Neural progenitor cell (in vitro differentiated cells): ENCODE measurements at regions not wholly inside any gene's neighbourhood (a gene's known extent, or its start where the extent isn't known, plus 50 kb on each side); places are given as distances from the start of the nearest gene placed in this dataset.

Source experiments
- DNase-seq: peaks from one replicate; pipeline ENCODE4 v3.0.0-alpha.2; 2016; ENCODE audit warnings: low spot score
- H2AFZ ChIP-seq: fragments of 200-600 bp; sonication (generic); replicated peaks from 2 replicates; pipeline ENCODE4 v1.6.1; 2016; ENCODE audit warnings: antibody characterized with exemption
- H3F3A ChIP-seq: fragments of 200-600 bp; sonication (generic); 2 replicates; pipeline ENCODE4 v1.6.1; 2016; ENCODE audit warnings: antibody characterized with exemption, low read depth
- H3K27ac ChIP-seq: fragments of 200-600 bp; sonication (generic); 2 replicates; pipeline ENCODE4 v1.5.1; 2016; ENCODE audit warnings: mild to moderate bottlenecking
- H3K27me3 ChIP-seq: fragments of 200-600 bp; sonication (generic); 2 replicates; pipeline ENCODE4 v1.6.1; 2016; ENCODE audit warnings: mild to moderate bottlenecking, moderate library complexity
- H3K36me3 ChIP-seq: fragments of 200-600 bp; sonication (generic); 2 replicates; pipeline ENCODE4 v1.5.1; 2016
- H3K4me1 ChIP-seq: fragments of 200-600 bp; sonication (generic); 2 replicates; pipeline ENCODE4 v1.6.1; 2016; ENCODE audit warnings: mixed run types
- H3K4me2 ChIP-seq: fragments of 200-600 bp; sonication (generic); 2 replicates; pipeline ENCODE4 v1.6.1; 2016
- H3K4me3 ChIP-seq: fragments of 200-600 bp; sonication (generic); 2 replicates; pipeline ENCODE4 v1.5.1; 2016
- H3K79me2 ChIP-seq: fragments of 200-600 bp; sonication (generic); 2 replicates; pipeline ENCODE4 v1.6.1; 2016; ENCODE audit warnings: low read depth
- H3K9ac ChIP-seq: fragments of 200-600 bp; sonication (generic); 2 replicates; pipeline ENCODE4 v1.6.1; 2016
- H3K9me3 ChIP-seq: fragments of 200-600 bp; sonication (generic); 2 replicates; pipeline ENCODE4 v1.5.1; 2016; ENCODE audit warnings: low read depth
- H4K20me1 ChIP-seq: fragments of 200-600 bp; sonication (generic); 2 replicates; pipeline ENCODE4 v1.6.1; 2016; ENCODE audit warnings: low read depth
- H3K27ac Mint-ChIP-seq: 3 replicates; pipeline ENCODE4 v1.8.0; 2021; ENCODE audit warnings: mixed read lengths
- H3K27me3 Mint-ChIP-seq: 2 replicates; pipeline ENCODE4 v1.8.0; 2022; ENCODE audit warnings: low read depth, mild to moderate bottlenecking, inconsistent platforms, moderate library complexity, mixed read lengths; ENCODE audit not compliant: insufficient read depth
- H3K36me3 Mint-ChIP-seq: 3 replicates; pipeline ENCODE4 v1.8.0; 2021; ENCODE audit warnings: mixed read lengths
- H3K4me1 Mint-ChIP-seq: 3 replicates; pipeline ENCODE4 v1.8.0; 2021; ENCODE audit warnings: mixed read lengths
- H3K4me3 Mint-ChIP-seq: 3 replicates; pipeline ENCODE4 v1.8.0; 2021; ENCODE audit warnings: mild to moderate bottlenecking, moderate library complexity, mixed read lengths
- H3K9me3 Mint-ChIP-seq: 3 replicates; pipeline ENCODE4 v1.8.0; 2020; ENCODE audit warnings: mixed read lengths
- EZH2 ChIP-seq: fragments of 200-600 bp; sonication (generic); IDR thresholded peaks from 2 replicates; pipeline ENCODE4 v1.6.1; 2017; ENCODE audit warnings: antibody characterized with exemption, mild to moderate bottlenecking, moderate library complexity
- EZH2phosphoT487 ChIP-seq: fragments of 200-600 bp; sonication (generic); IDR thresholded peaks from 2 replicates; pipeline ENCODE4 v1.6.1; 2017; ENCODE audit warnings: antibody characterized with exemption
- TF ChIP-seq, protein P1 (sequence below): fragments of 200-600 bp; sonication (generic); IDR thresholded peaks from 2 replicates; pipeline ENCODE4 v1.5.1; 2017; ENCODE audit warnings: antibody characterized with exemption, mild to moderate bottlenecking

GRCh38 chr20:50320005-50320900, 129.6 kb downstream of the CEBPB start:
- Histone ChIP-seq H3K27ac (no peak overlapping the region), H3K79me2 (no peaks in the 10 kb centered on the region), H3K9ac (no peak overlapping the region), H2AFZ (no peak overlapping the region), H3K4me2 (peak overlapping the region; percentile 45), H3F3A (no peaks in the 10 kb centered on the region), H3K27me3 (no peaks in the 10 kb centered on the region), H3K9me3 (no peaks in the 10 kb centered on the region), H3K36me3 (no peaks in the 10 kb centered on the region), H3K4me3 (no peak overlapping the region), H3K4me1 (peaks cover 12% of the 10 kb centered on the region), H4K20me1 (no peaks in the 10 kb centered on the region)
- no peak for DNase-seq
- H3K27me3 Mint-ChIP-seq, result peaks cover 13% of the 10 kb centered on the region
- peaks cover 16% of the 10 kb centered on the region for H3K4me1 Mint-ChIP-seq
- H3K36me3 Mint-ChIP-seq, result no peaks in the 10 kb centered on the region
- H3K4me3 Mint-ChIP-seq, result peak overlapping the region; percentile 2
- H3K27ac Mint-ChIP-seq, result peak overlapping the region; percentile 70
- TF ChIP-seq, protein P1, sequence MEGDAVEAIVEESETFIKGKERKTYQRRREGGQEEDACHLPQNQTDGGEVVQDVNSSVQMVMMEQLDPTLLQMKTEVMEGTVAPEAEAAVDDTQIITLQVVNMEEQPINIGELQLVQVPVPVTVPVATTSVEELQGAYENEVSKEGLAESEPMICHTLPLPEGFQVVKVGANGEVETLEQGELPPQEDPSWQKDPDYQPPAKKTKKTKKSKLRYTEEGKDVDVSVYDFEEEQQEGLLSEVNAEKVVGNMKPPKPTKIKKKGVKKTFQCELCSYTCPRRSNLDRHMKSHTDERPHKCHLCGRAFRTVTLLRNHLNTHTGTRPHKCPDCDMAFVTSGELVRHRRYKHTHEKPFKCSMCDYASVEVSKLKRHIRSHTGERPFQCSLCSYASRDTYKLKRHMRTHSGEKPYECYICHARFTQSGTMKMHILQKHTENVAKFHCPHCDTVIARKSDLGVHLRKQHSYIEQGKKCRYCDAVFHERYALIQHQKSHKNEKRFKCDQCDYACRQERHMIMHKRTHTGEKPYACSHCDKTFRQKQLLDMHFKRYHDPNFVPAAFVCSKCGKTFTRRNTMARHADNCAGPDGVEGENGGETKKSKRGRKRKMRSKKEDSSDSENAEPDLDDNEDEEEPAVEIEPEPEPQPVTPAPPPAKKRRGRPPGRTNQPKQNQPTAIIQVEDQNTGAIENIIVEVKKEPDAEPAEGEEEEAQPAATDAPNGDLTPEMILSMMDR, result no peak
- no peak for TF ChIP-seq EZH2
- no peak for TF ChIP-seq EZH2phosphoT487
- H3K9me3 Mint-ChIP-seq, result no peaks in the 10 kb centered on the region

DNA sequence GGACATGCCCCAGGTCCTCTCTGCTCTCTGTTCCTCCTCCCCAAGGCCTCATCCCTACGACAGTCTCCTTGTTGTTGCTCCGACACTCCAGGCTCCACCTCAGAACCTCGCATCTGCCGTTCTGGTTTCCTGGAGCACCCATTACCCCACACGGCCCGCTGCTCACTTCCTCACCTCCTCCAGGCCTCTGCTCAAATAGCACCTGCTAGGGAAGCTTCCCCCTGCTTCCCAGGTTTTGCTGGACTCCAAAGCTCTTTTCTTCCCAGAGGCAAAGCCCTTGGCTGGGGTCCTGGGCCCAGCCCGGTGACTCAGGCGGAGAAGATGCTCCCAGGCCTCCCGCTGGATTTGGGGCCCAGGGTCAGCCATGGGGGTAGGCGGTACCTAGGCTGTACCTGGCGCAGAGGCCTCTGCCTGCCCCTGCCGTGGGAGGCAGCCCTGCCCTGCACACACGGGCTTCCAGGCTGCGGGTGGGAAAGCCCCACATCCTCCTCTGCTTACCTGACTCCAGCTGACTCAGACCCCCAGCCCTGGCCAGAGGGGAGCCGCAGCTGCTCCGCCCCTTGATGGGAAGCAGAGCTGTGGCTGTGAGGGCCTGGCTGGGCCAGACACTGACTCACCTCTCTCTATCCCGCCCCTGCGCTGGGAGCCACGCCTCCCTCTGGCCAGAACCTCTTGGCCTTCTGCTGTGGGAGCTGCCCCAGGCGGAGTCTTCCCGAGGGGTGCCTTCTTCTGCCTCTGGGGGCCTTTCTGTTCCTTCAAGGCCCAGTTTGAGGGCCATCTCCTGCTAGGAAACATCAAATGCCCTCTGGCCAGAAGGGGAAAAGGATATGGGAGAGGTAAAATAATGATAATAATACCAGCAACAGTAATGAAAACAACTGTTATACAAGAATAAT, 130.5 kb downstream of the CEBPB start:
- Histone ChIP-seq H3K36me3 (no peaks in the 10 kb centered on the region), H3K27me3 (no peaks in the 10 kb centered on the region), H3K4me3 (no peak overlapping the region), H3K4me1 (peaks cover 12% of the 10 kb centered on the region), H3K9me3 (no peaks in the 10 kb centered on the region), H3K27ac (no peak overlapping the region), H3K4me2 (peak overlapping the region; percentile 45), H4K20me1 (no peaks in the 10 kb centered on the region), H2AFZ (peak overlapping the region; percentile 52), H3F3A (no peaks in the 10 kb centered on the region), H3K9ac (no peak overlapping the region), H3K79me2 (no peaks in the 10 kb centered on the region)
- Mint-ChIP-seq H3K27me3 (peaks cover 10% of the 10 kb centered on the region), H3K4me3 (peak overlapping the region; percentile 39), H3K36me3 (no peaks in the 10 kb centered on the region), H3K27ac (peak overlapping the region; percentile 70), H3K9me3 (no peaks in the 10 kb centered on the region), H3K4me1 (peaks cover 16% of the 10 kb centered on the region)
- DNase-seq, result peak; percentile 85
- TF ChIP-seq, protein P1, result no peak
- TF ChIP-seq EZH2phosphoT487 (no peak), EZH2 (no peak)

- H3K27me3 Mint-ChIP-seq, result peaks cover 9% of the 10 kb centered on the region
- no peaks in the 10 kb centered on the region for H3K9me3 Mint-ChIP-seq
- Histone ChIP-seq H3K36me3 (no peaks in the 10 kb centered on the region), H3K4me2 (no peak overlapping the region), H3K4me3 (no peak overlapping the region), H3F3A (no peaks in the 10 kb centered on the region), H3K4me1 (peaks cover 12% of the 10 kb centered on the region), H3K27ac (no peak overlapping the region), H3K9ac (no peak overlapping the region), H2AFZ (peak overlapping the region; percentile 52), H3K9me3 (no peaks in the 10 kb centered on the region), H4K20me1 (no peaks in the 10 kb centered on the region), H3K27me3 (no peaks in the 10 kb centered on the region), H3K79me2 (no peaks in the 10 kb centered on the region)
- DNase-seq, result no peak
- peak overlapping the region; percentile 55 for H3K27ac Mint-ChIP-seq
- TF ChIP-seq EZH2 (no peak), EZH2phosphoT487 (no peak)
- TF ChIP-seq, protein P1, result no peak
- peaks cover 16% of the 10 kb centered on the region for H3K4me1 Mint-ChIP-seq
- no peaks in the 10 kb centered on the region for H3K36me3 Mint-ChIP-seq
- no peak overlapping the region for H3K4me3 Mint-ChIP-seq
These were observed 131.3 kb downstream of the CEBPB start for GRCh38 chr20:50321797-50322480.
